ENCODE measurements at regions not wholly inside any gene's neighbourhood (a gene's known extent, or its start where the extent isn't known, plus 50 kb on each side); places are given as distances from the start of the nearest gene placed in this dataset.

- Histone ChIP-seq H2AFZ (ENCODE audit: low read depth, low read length) (no peak overlapping the region), H3K4me2 (ENCODE audit: low read length, poor library complexity, severe bottlenecking) (no peak overlapping the region), H3K36me3 (ENCODE audit: control insufficient read depth in 1 of 2, insufficient read depth in 2 of 2, low read depth in 1 of 2, low read length in 2 of 2) (no peaks in the 10 kb centered on the region), H3K23ac (ENCODE audit: low read length in 2 of 2) (no peak overlapping the region), H3K18ac (ENCODE audit: low read depth in 1 of 2, low read length in 2 of 2) (no peak overlapping the region), H3K27ac (ENCODE audit: low read length, poor library complexity, severe bottlenecking) (no peak overlapping the region), H2AK5ac (ENCODE audit: low read length, severe bottlenecking) (no peak overlapping the region), H3K14ac (ENCODE audit: low read length in 2 of 2) (no peak overlapping the region), H2BK15ac (ENCODE audit: low read depth, poor library complexity, severe bottlenecking) (no peak overlapping the region), H3K9ac (ENCODE audit: low read length) (no peak overlapping the region), H3K4me3 (ENCODE audit: insufficient read depth in 1 of 2, low read depth in 1 of 2, low read length in 2 of 2) (no peak overlapping the region), H3K4ac (ENCODE audit: low read depth in 1 of 2, low read length in 2 of 2) (no peak overlapping the region), H4K91ac (ENCODE audit: low read length) (no peak overlapping the region), H3K27me3 (ENCODE audit: control insufficient read depth in 1 of 2, insufficient read depth in 1 of 2, low read length in 2 of 2) (no peaks in the 10 kb centered on the region), H2BK5ac (ENCODE audit: low read depth, low read length, poor library complexity, severe bottlenecking) (no peak overlapping the region), H4K8ac (ENCODE audit: low read length) (no peak overlapping the region), H3K4me1 (ENCODE audit: control insufficient read depth, insufficient read depth, low read depth, low read length) (no peaks in the 10 kb centered on the region), H2BK12ac (ENCODE audit: low read length in 2 of 2) (no peak overlapping the region), H3K9me3 (ENCODE audit: control insufficient read depth, low read length) (no peaks in the 10 kb centered on the region), H2BK120ac (ENCODE audit: low read depth, low read length) (no peak overlapping the region), H3K79me1 (replicated peaks; ENCODE audit: low read length, poor library complexity, severe bottlenecking) (no peaks in the 10 kb centered on the region)
- DNase-seq, result no peak
- 95% methylated on average over 2 of the region's 3 CpGs for WGBS
Measured at GRCh38 chr3:117705011-117705410, 995.4 kb downstream of the TUSC7 start.

DNA sequence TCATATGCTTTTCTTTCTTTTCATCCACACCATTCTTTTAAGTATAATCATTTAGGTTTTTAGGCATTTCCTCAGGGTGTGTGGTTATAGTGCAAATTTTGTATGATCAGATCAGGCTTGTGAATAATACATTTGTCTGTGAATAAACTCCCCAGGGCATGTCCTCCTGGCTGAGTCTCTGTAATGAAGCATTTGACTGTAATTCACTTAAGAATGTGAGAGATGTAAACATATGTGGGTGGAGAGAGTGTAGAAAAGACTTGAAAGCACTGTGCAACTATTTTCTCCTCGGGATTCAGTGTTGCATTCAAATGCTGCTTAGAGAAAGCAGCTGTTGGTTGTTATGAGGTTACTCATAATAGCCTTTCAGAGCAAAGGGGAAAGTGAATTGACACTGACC is 996.5 kb downstream of the TUSC7 start:
- 0% methylated on average over 1 of the region's 1 CpG for WGBS
- Histone ChIP-seq H3K9me3 (ENCODE audit: control insufficient read depth, low read length) (no peaks in the 10 kb centered on the region), H2AK5ac (ENCODE audit: low read length, severe bottlenecking) (no peak overlapping the region), H3K18ac (ENCODE audit: low read depth in 1 of 2, low read length in 2 of 2) (no peak overlapping the region), H2BK120ac (ENCODE audit: low read depth, low read length) (no peak overlapping the region), H3K79me1 (replicated peaks; ENCODE audit: low read length, poor library complexity, severe bottlenecking) (no peaks in the 10 kb centered on the region), H3K4me1 (ENCODE audit: control insufficient read depth, insufficient read depth, low read depth, low read length) (no peaks in the 10 kb centered on the region), H3K4ac (ENCODE audit: low read depth in 1 of 2, low read length in 2 of 2) (no peak overlapping the region), H2BK12ac (ENCODE audit: low read length in 2 of 2) (no peak overlapping the region), H2BK15ac (ENCODE audit: low read depth, poor library complexity, severe bottlenecking) (no peak overlapping the region), H3K14ac (ENCODE audit: low read length in 2 of 2) (no peak overlapping the region), H4K91ac (ENCODE audit: low read length) (no peak overlapping the region), H2BK5ac (ENCODE audit: low read depth, low read length, poor library complexity, severe bottlenecking) (no peak overlapping the region), H3K27me3 (ENCODE audit: control insufficient read depth in 1 of 2, insufficient read depth in 1 of 2, low read length in 2 of 2) (no peaks in the 10 kb centered on the region), H2AFZ (ENCODE audit: low read depth, low read length) (no peak overlapping the region), H3K27ac (ENCODE audit: low read length, poor library complexity, severe bottlenecking) (no peak overlapping the region), H4K8ac (ENCODE audit: low read length) (no peak overlapping the region), H3K9ac (ENCODE audit: low read length) (peak overlapping the region; percentile 71), H3K23ac (ENCODE audit: low read length in 2 of 2) (no peak overlapping the region), H3K36me3 (ENCODE audit: control insufficient read depth in 1 of 2, insufficient read depth in 2 of 2, low read depth in 1 of 2, low read length in 2 of 2) (no peaks in the 10 kb centered on the region), H3K4me3 (ENCODE audit: insufficient read depth in 1 of 2, low read depth in 1 of 2, low read length in 2 of 2) (peak overlapping the region in 1 of 2 experiments; percentile 32), H3K4me2 (ENCODE audit: low read length, poor library complexity, severe bottlenecking) (no peak overlapping the region)
- DNase-seq, result peak; percentile 78

- no peak overlapping the region for H3K23ac ChIP-seq (ENCODE audit: low read length in 2 of 2)
- peak; percentile 11 for DNase-seq
- H3K4me3 ChIP-seq (ENCODE audit: insufficient read depth in 1 of 2, low read depth in 1 of 2, low read length in 2 of 2), result peak overlapping the region in 1 of 2 experiments; percentile 23
- H2BK120ac ChIP-seq (ENCODE audit: low read depth, low read length), result no peak overlapping the region
- no peak overlapping the region for H4K8ac ChIP-seq (ENCODE audit: low read length)
- H3K79me1 ChIP-seq (replicated peaks; ENCODE audit: low read length, poor library complexity, severe bottlenecking), result no peaks in the 10 kb centered on the region
- no peaks in the 10 kb centered on the region for H3K9me3 ChIP-seq (ENCODE audit: control insufficient read depth, low read length)
- H3K36me3 ChIP-seq (ENCODE audit: control insufficient read depth in 1 of 2, insufficient read depth in 2 of 2, low read depth in 1 of 2, low read length in 2 of 2), result no peaks in the 10 kb centered on the region
- no peak overlapping the region for H2BK5ac ChIP-seq (ENCODE audit: low read depth, low read length, poor library complexity, severe bottlenecking)
- H4K91ac ChIP-seq (ENCODE audit: low read length), result no peak overlapping the region
- H3K4me1 ChIP-seq (ENCODE audit: control insufficient read depth, insufficient read depth, low read depth, low read length), result no peaks in the 10 kb centered on the region
- no peak overlapping the region for H2BK12ac ChIP-seq (ENCODE audit: low read length in 2 of 2)
- no peaks in the 10 kb centered on the region for H3K27me3 ChIP-seq (ENCODE audit: control insufficient read depth in 1 of 2, insufficient read depth in 1 of 2, low read length in 2 of 2)
- H3K4me2 ChIP-seq (ENCODE audit: low read length, poor library complexity, severe bottlenecking), result no peak overlapping the region
- no peak overlapping the region for H2BK15ac ChIP-seq (ENCODE audit: low read depth, poor library complexity, severe bottlenecking)
- no peak overlapping the region for H3K14ac ChIP-seq (ENCODE audit: low read length in 2 of 2)
- no peak overlapping the region for H2AFZ ChIP-seq (ENCODE audit: low read depth, low read length)
- 82% methylated on average over 2 of the region's 2 CpGs for whole genome bisulfite sequencing
- H2AK5ac ChIP-seq (ENCODE audit: low read length, severe bottlenecking), result no peak overlapping the region
- H3K4ac ChIP-seq (ENCODE audit: low read depth in 1 of 2, low read length in 2 of 2), result no peak overlapping the region
- H3K27ac ChIP-seq (ENCODE audit: low read length, poor library complexity, severe bottlenecking), result no peak overlapping the region
- H3K18ac ChIP-seq (ENCODE audit: low read depth in 1 of 2, low read length in 2 of 2), result no peak overlapping the region
- H3K9ac ChIP-seq (ENCODE audit: low read length), result peak overlapping the region; percentile 71
Measured at GRCh38 chr3:117706756-117707155, 997.2 kb downstream of the TUSC7 start.

- Histone ChIP-seq H2AFZ (ENCODE audit: low read depth, low read length) (no peak overlapping the region), H3K9me3 (ENCODE audit: control insufficient read depth, low read length) (no peaks in the 10 kb centered on the region)
- 80% methylated on average over 1 of the region's 3 CpGs for WGBS
Measured at GRCh38 chr3:117708601-117709000, 999.0 kb downstream of the TUSC7 start.

More at GRCh38 chr3:117708601-117709000, 999.0 kb downstream of the TUSC7 start:
- Histone ChIP-seq H4K91ac (ENCODE audit: low read length) (no peak overlapping the region), H2BK12ac (ENCODE audit: low read length in 2 of 2) (no peak overlapping the region), H3K18ac (ENCODE audit: low read depth in 1 of 2, low read length in 2 of 2) (no peak overlapping the region), H3K27ac (ENCODE audit: low read length, poor library complexity, severe bottlenecking) (no peak overlapping the region), H3K9ac (ENCODE audit: low read length) (no peak overlapping the region), H3K36me3 (ENCODE audit: control insufficient read depth in 1 of 2, insufficient read depth in 2 of 2, low read depth in 1 of 2, low read length in 2 of 2) (no peaks in the 10 kb centered on the region), H3K79me1 (replicated peaks; ENCODE audit: low read length, poor library complexity, severe bottlenecking) (no peaks in the 10 kb centered on the region), H2BK120ac (ENCODE audit: low read depth, low read length) (no peak overlapping the region), H3K4me1 (ENCODE audit: control insufficient read depth, insufficient read depth, low read depth, low read length) (no peaks in the 10 kb centered on the region), H2BK15ac (ENCODE audit: low read depth, poor library complexity, severe bottlenecking) (no peak overlapping the region), H3K4me2 (ENCODE audit: low read length, poor library complexity, severe bottlenecking) (no peak overlapping the region), H3K23ac (ENCODE audit: low read length in 2 of 2) (no peak overlapping the region), H3K4ac (ENCODE audit: low read depth in 1 of 2, low read length in 2 of 2) (no peak overlapping the region), H2BK5ac (ENCODE audit: low read depth, low read length, poor library complexity, severe bottlenecking) (no peak overlapping the region), H4K8ac (ENCODE audit: low read length) (no peak overlapping the region), H3K27me3 (ENCODE audit: control insufficient read depth in 1 of 2, insufficient read depth in 1 of 2, low read length in 2 of 2) (no peaks in the 10 kb centered on the region), H3K14ac (ENCODE audit: low read length in 2 of 2) (no peak overlapping the region), H2AK5ac (ENCODE audit: low read length, severe bottlenecking) (no peak overlapping the region), H3K4me3 (ENCODE audit: insufficient read depth in 1 of 2, low read depth in 1 of 2, low read length in 2 of 2) (no peak overlapping the region)
- no peak for DNase-seq

Measured in mesenchymal stem cell (in vitro differentiated cells and primary cell).